A549 (cell line): ENCODE measurements at regions not wholly inside any gene's neighbourhood (a gene's known extent, or its start where the extent isn't known, plus 50 kb on each side); places are given as distances from the start of the nearest gene placed in this dataset.

Experiments used
- ATAC-seq, 2 experiments: fragments of 200-7000 bp in 1 of 2; fragments of >200 bp in 1 of 2; cut with Nextera tagmentation in 1 of 2; cut with Tn5 transposase in 1 of 2; 3 replicates each; pipeline versions ENCODE4 v1.8.0 to v1.9.1; 2018 to 2020; ENCODE audit warnings: mild to moderate bottlenecking in 1 of 2, moderate library complexity in 1 of 2
- CTCF ChIA-PET: fragments of 300-600 bp; sonication (Branson Sonifier 250); formaldehyde crosslinking; extraction: SDS; loops from one replicate; lab custom pipeline; 2021; ENCODE audit warnings: antibody characterized with exemption, inconsistent platforms; lab: Yijun Ruan, JAX
- POLR2A ChIA-PET: fragments of 350-600 bp; formaldehyde crosslinking; extraction: SDS; loops from one replicate; lab custom pipeline; 2021; ENCODE audit warnings: antibody characterized with exemption, inconsistent platforms; lab: Yijun Ruan, JAX
- DNase-seq, 2 experiments: peaks; one replicate each; pipeline versions ENCODE4 v3.0.0 to v3.0.0-alpha.2; 2011 to 2016; ENCODE audit warnings: low read depth in 1 of 2, low spot score in 1 of 2
- FAIRE-seq: peaks from 2 replicates; lab custom pipeline; 2011; peaks lifted over from hg19 to GRCh38; lab: Jason Lieb, UNC
- H3K27ac ChIP-seq, 2 experiments: fragments of >200 bp; sonication (Bioruptor Twin); formaldehyde crosslinking; 3 replicates each; pipeline ENCODE4 v1.5.1; 2016 to 2017
- H3K4me1 ChIP-seq: fragments of >200 bp; sonication (Bioruptor Twin); formaldehyde crosslinking; 3 replicates; pipeline ENCODE4 v1.6.1; 2016
- H3K4me2 ChIP-seq: fragments of >200 bp; sonication (Bioruptor Twin); formaldehyde crosslinking; 3 replicates; pipeline ENCODE4 v1.6.1; 2016
- H3K4me3 ChIP-seq: fragments of >200 bp; sonication (Bioruptor Twin); formaldehyde crosslinking; 3 replicates; pipeline ENCODE4 v1.5.1; 2016
- H3K9me3 ChIP-seq: fragments of >200 bp; sonication (Bioruptor Twin); formaldehyde crosslinking; 3 replicates; pipeline ENCODE4 v1.6.1; 2016
- EHMT2 ChIP-seq: fragments of 200-600 bp; sonication (generic); IDR thresholded peaks from 2 replicates; pipeline ENCODE4 v1.6.1; 2016; ENCODE audit warnings: antibody characterized with exemption, low read depth, mild to moderate bottlenecking, moderate library complexity
- FOSL2 ChIP-seq, 2 experiments: fragments of 450-650 bp in 1 of 2; fragments of >200 bp in 1 of 2; sonication (Bioruptor Twin) in 1 of 2; formaldehyde crosslinking; IDR thresholded peaks; 2 replicates each; pipeline versions ENCODE4 v1.5.0 to v1.6.1; 2016 to 2020; ENCODE audit warnings: mild to moderate bottlenecking in 1 of 2, moderate library complexity in 1 of 2
- HOXB5 ChIP-seq: fragments of 250-450 bp; sonication (Bioruptor Pico); IDR thresholded peaks from 2 replicates; pipeline ENCODE4 v1.5.0; 2020; ENCODE audit warnings: mild to moderate bottlenecking, moderate library complexity
- JUN ChIP-seq, 2 experiments: fragments of >200 bp; sonication (Bioruptor Twin); formaldehyde crosslinking; IDR thresholded peaks; 2 replicates in 1 of 2; 3 replicates in 1 of 2; pipeline ENCODE4 v1.6.1; 2016 to 2017
- KDM1A ChIP-seq: fragments of 200-600 bp; sonication (generic); IDR thresholded peaks from 2 replicates; pipeline ENCODE4 v1.6.1; 2016; ENCODE audit warnings: low read depth, mild to moderate bottlenecking
- MAX ChIP-seq: IDR thresholded peaks from 2 replicates; pipeline ENCODE4 v1.6.1; 2012
- MAZ ChIP-seq: fragments of 150-350 bp; IDR thresholded peaks from 2 replicates; pipeline ENCODE4 v1.6.1; 2014; ENCODE audit warnings: antibody characterized with exemption, low read depth, low read length, borderline replicate concordance
- NR3C1 ChIP-seq: fragments of >200 bp; sonication (Bioruptor Twin); formaldehyde crosslinking; IDR thresholded peaks from 3 replicates; pipeline ENCODE4 v1.6.1; 2017
- PHF8 ChIP-seq: fragments of 200-600 bp; sonication (generic); IDR thresholded peaks from 2 replicates; pipeline ENCODE4 v1.6.1; 2016; ENCODE audit warnings: low read depth, mild to moderate bottlenecking, antibody characterized with exemption, moderate library complexity, borderline replicate concordance
- RCOR1 ChIP-seq: fragments of 150-350 bp; IDR thresholded peaks from 2 replicates; pipeline ENCODE4 v1.6.1; 2014; ENCODE audit warnings: antibody characterized with exemption, low read length, low read depth
- REST ChIP-seq: fragments of 200-600 bp; sonication (generic); IDR thresholded peaks from 2 replicates; pipeline ENCODE4 v1.6.1; 2016; ENCODE audit warnings: antibody characterized with exemption, mild to moderate bottlenecking, moderate library complexity
- RFX5 ChIP-seq: fragments of 450-650 bp; IDR thresholded peaks from 2 replicates; pipeline ENCODE4 v1.7.1; 2014; ENCODE audit warnings: antibody characterized with exemption, mild to moderate bottlenecking, moderate library complexity
- WGBS: methylation state at CpG from one replicate; pipeline ENCODE4 v1.1.6; 2017; ENCODE audit errors: missing lambda C conversion rate; 5-methylcytosine and 5-hydroxymethylcytosine counted together

GRCh38 chr13:105627270-105627669, 908.2 kb downstream of the EFNB2 start:
- POLR2A ChIA-PET, result no interaction called here
- H3K4me1 ChIP-seq, result no peaks in the 10 kb centered on the region
- DNase-seq, result no peak
- no peak overlapping the region for H3K4me2 ChIP-seq
- no peak overlapping the region for H3K27ac ChIP-seq
- CTCF ChIA-PET, result no interaction called here
- no peaks in the 10 kb centered on the region for H3K9me3 ChIP-seq
- 59% methylated on average over 7 of the region's 7 CpGs for WGBS
- TF ChIP-seq KDM1A (no peak), MAZ (no peak), REST (no peak), RCOR1 (no peak)
- TF ChIP-seq, all 56 proteins: peak for 0
- H3K4me3 ChIP-seq, result no peak overlapping the region
- ATAC-seq (no peak), FAIRE-seq (no peak)

GRCh38 chr13:105625691-105626090, 909.8 kb downstream of the EFNB2 start:
- no peak for DNase-seq
- 13% methylated on average over 2 of the region's 2 CpGs for WGBS
- H3K4me3 ChIP-seq, result no peak overlapping the region
- H3K27ac ChIP-seq, result no peak overlapping the region
- CTCF ChIA-PET, result interaction anchor here (1.2 kb wide), 1 partner anchor 215 kb away, joined by 3 read pairs; no protein-coding TSS in a partner anchor
- H3K9me3 ChIP-seq, result no peaks in the 10 kb centered on the region
- POLR2A ChIA-PET, result no interaction called here
- H3K4me1 ChIP-seq, result no peaks in the 10 kb centered on the region
- H3K4me2 ChIP-seq, result no peak overlapping the region
- TF ChIP-seq RFX5, result no peak
- TF ChIP-seq PHF8, result no peak
- no peak for TF ChIP-seq FOSL2 (IDR thresholded peaks at IDR 0.05)
- TF ChIP-seq FOSL2 (CRISPR knock-in tag; IDR thresholded peaks at IDR 0.05), result no peak
- no peak for TF ChIP-seq MAX
- TF ChIP-seq HOXB5 (CRISPR knock-in tag), result no peak
- ATAC-seq, result no peak
- no peak for FAIRE-seq

GRCh38 chr13:105616333-105617075, 919.0 kb downstream of the EFNB2 start:
- Histone ChIP-seq H3K4me2 (no peak overlapping the region), H3K4me3 (no peak overlapping the region), H3K27ac (no peak overlapping the region), H3K9me3 (no peaks in the 10 kb centered on the region), H3K4me1 (peaks cover 2% of the 10 kb centered on the region; the same call in 1 of the 3 replicates)
- ATAC-seq (no peak), FAIRE-seq (no peak), DNase-seq (no peak)
- CTCF ChIA-PET, result no interaction called here
- POLR2A ChIA-PET, result no interaction called here
- no peak for TF ChIP-seq NR3C1
- WGBS, result 18% methylated on average over 6 of the region's 6 CpGs

- CTCF ChIA-PET, result no interaction called here
- TF ChIP-seq JUN (IDR thresholded peaks at IDR 0.05), result no peak
- TF ChIP-seq EHMT2, result no peak
Measured at GRCh38 chr13:105612541-105612940, 922.9 kb downstream of the EFNB2 start.

More at GRCh38 chr13:105612541-105612940, 922.9 kb downstream of the EFNB2 start:
- Histone ChIP-seq H3K4me1 (peaks cover 11% of the 10 kb centered on the region; the same call in 2 of the 3 replicates), H3K27ac (no peak overlapping the region), H3K9me3 (no peaks in the 10 kb centered on the region), H3K4me3 (no peak overlapping the region), H3K4me2 (no peak overlapping the region)
- ATAC-seq, result no peak
- FAIRE-seq, result no peak
- POLR2A ChIA-PET, result no interaction called here
- 38% methylated on average over 5 of the region's 5 CpGs for WGBS
- no peak for DNase-seq
